ENCODE measurements at regions not wholly inside any gene's neighbourhood (a gene's known extent, or its start where the extent isn't known, plus 50 kb on each side); places are given as distances from the start of the nearest gene placed in this dataset.

DNA sequence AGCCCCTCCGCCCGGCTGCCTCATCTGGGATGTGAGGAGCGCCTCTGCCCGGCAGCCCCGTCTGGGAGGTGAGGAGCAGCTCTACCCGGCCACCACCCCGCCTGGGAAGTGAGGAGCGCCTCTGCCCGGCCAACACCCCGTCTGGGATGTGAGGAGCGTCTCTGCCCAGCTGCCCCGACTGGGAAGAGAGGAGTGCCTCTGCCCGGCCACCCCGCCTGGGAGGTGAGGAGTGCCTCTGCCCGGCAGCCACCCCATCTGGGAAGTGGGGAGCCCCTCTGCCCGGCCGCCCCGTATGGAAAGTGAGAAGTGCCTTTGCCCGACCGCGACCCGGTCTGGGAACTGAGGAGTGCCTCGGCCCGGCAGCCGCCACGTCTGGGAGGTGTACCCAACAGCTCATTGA lies 74.3 kb upstream of the TNIP3 start:
- H3K27ac Mint-ChIP-seq (ENCODE audit: unreplicated experiment) = no peak overlapping the region
- DNase-seq (ENCODE audit: low spot score) = peak; percentile 90
- H3K4me3 Mint-ChIP-seq (ENCODE audit: unreplicated experiment) = no peak overlapping the region
- peaks cover 36% of the 10 kb centered on the region for H3K4me1 Mint-ChIP-seq (ENCODE audit: low read depth)
- H3K36me3 Mint-ChIP-seq (ENCODE audit: low read depth) = no peaks in the 10 kb centered on the region
- no peaks in the 10 kb centered on the region for H3K27me3 Mint-ChIP-seq (ENCODE audit: low read depth)
- peaks cover 3% of the 10 kb centered on the region for H3K9me3 Mint-ChIP-seq (ENCODE audit: low read depth)
- TF ChIP-seq, protein P1, sequence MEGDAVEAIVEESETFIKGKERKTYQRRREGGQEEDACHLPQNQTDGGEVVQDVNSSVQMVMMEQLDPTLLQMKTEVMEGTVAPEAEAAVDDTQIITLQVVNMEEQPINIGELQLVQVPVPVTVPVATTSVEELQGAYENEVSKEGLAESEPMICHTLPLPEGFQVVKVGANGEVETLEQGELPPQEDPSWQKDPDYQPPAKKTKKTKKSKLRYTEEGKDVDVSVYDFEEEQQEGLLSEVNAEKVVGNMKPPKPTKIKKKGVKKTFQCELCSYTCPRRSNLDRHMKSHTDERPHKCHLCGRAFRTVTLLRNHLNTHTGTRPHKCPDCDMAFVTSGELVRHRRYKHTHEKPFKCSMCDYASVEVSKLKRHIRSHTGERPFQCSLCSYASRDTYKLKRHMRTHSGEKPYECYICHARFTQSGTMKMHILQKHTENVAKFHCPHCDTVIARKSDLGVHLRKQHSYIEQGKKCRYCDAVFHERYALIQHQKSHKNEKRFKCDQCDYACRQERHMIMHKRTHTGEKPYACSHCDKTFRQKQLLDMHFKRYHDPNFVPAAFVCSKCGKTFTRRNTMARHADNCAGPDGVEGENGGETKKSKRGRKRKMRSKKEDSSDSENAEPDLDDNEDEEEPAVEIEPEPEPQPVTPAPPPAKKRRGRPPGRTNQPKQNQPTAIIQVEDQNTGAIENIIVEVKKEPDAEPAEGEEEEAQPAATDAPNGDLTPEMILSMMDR (IDR thresholded peaks at IDR 0.05) = no peak

DNA sequence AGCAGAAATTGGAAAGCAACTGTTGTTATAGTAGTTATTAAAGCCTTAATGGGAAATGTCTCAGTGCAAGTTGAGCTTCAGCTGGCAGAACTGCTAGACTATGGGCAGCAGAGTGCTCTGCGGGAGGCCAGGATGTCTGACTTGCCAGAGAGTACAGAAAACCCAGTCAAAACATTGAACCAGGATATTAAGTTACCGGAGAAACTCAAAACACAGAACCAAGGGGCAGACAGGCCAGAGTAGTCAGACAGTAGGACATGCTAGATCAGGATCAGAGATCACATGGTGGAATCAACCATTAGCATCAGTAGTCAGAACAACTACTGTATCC lies 72.9 kb upstream of the TNIP3 start:
- no peak for DNase-seq (ENCODE audit: low spot score)
- peaks cover 30% of the 10 kb centered on the region for H3K4me1 Mint-ChIP-seq (ENCODE audit: low read depth)

DNA sequence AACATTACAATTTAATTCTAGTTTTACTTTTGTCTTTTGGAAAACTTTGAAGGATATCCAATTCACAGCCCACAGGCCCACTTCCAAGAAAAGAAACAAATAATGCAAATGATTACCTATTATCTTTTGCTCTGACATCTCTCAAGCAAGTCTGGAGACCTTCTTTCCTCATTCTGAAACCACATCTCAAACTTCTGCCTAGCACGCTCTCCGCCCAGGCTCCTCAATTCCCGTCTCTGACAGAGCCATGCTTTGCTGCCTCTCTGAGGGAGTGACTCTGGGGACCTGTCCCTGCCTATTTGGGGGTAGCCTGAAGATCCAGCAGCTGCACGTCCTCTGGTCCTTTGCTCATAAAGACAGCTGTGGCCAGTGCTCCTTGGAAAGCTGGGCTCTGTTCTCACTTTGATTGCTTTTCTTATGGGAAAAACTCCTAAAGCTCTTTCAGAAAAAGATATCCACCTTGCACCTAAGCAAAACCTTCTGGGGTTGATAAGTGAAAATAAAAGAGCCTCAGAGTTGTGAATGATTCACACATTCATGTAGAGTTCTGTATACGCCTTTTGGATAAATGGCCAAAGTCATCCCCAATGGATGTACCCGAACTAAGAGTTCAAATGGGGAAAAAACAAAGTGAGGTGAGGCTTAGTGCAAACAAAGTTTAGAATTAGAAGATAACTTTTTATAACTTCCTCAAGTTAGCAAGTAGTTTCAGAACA lies 72.4 kb upstream of the TNIP3 start:
- Mint-ChIP-seq H3K4me1 (ENCODE audit: low read depth) (peaks cover 31% of the 10 kb centered on the region), H3K27ac (ENCODE audit: unreplicated experiment) (peak overlapping the region; percentile 86), H3K36me3 (ENCODE audit: low read depth) (no peaks in the 10 kb centered on the region), H3K9me3 (ENCODE audit: low read depth) (peaks cover 3% of the 10 kb centered on the region), H3K4me3 (ENCODE audit: unreplicated experiment) (no peak overlapping the region), H3K27me3 (ENCODE audit: low read depth) (no peaks in the 10 kb centered on the region)
- no peak for DNase-seq (ENCODE audit: low spot score)
- TF ChIP-seq, protein P1 (IDR thresholded peaks at IDR 0.05) = no peak

More for the DNA sequence above, 72.9 kb upstream of the TNIP3 start:
- Mint-ChIP-seq H3K9me3 (ENCODE audit: low read depth) (peaks cover 3% of the 10 kb centered on the region), H3K4me3 (ENCODE audit: unreplicated experiment) (no peak overlapping the region), H3K36me3 (ENCODE audit: low read depth) (no peaks in the 10 kb centered on the region), H3K27me3 (ENCODE audit: low read depth) (no peaks in the 10 kb centered on the region), H3K27ac (ENCODE audit: unreplicated experiment) (peak overlapping the region; percentile 86)
- TF ChIP-seq, protein P1 (IDR thresholded peaks at IDR 0.05) = no peak

DNA sequence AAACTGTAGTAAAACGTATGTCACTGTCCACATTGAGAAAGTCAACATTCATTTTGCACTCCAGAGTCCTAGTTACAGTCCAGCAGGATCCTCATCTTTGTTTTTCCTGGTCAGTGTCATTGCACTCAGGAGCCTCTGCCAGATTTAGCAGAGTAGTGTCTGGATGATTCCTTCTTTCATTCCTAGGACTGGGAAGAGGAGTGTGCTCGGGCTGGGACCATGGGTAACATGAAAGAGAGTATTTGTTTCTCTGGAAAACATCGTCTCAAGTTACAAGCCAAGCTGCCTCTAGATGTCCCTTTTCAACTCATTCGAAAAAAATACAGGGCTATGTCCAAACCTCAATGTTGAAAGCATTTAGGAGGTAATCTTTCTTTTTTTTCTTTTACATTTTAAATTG lies 69.9 kb upstream of the TNIP3 start:
- Mint-ChIP-seq H3K36me3 (ENCODE audit: low read depth) (no peaks in the 10 kb centered on the region), H3K9me3 (ENCODE audit: low read depth) (peaks cover 3% of the 10 kb centered on the region), H3K27me3 (ENCODE audit: low read depth) (no peaks in the 10 kb centered on the region), H3K4me3 (ENCODE audit: unreplicated experiment) (no peak overlapping the region), H3K27ac (ENCODE audit: unreplicated experiment) (no peak overlapping the region), H3K4me1 (ENCODE audit: low read depth) (peaks cover 31% of the 10 kb centered on the region)
- TF ChIP-seq, protein P1 (IDR thresholded peaks at IDR 0.05) = no peak
- DNase-seq (ENCODE audit: low spot score) = no peak

DNA sequence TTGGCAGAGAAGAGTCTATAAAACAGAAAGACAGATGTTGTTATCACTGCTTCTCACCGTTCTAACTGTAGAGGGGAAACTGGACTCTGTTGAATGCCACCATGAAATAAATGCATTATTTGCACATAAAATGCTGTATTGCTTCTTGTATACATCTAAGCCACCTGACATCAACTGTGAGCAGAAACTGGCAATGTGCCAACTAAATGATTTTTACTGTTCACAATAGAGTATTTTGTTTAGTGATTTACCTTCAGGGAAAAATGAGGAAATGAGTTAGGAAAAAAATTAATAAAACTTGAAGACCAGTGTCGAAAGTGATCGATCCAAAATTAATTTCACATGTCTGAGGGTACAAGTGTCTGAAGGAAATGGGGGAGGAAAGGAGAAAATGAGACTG lies 65.9 kb upstream of the TNIP3 start:
- no peak for DNase-seq (ENCODE audit: low spot score)
- H3K27me3 Mint-ChIP-seq (ENCODE audit: low read depth) = no peaks in the 10 kb centered on the region
- H3K9me3 Mint-ChIP-seq (ENCODE audit: low read depth) = no peaks in the 10 kb centered on the region
- peaks cover 10% of the 10 kb centered on the region for H3K4me1 Mint-ChIP-seq (ENCODE audit: low read depth)
- H3K4me3 Mint-ChIP-seq (ENCODE audit: unreplicated experiment) = no peak overlapping the region
- H3K27ac Mint-ChIP-seq (ENCODE audit: unreplicated experiment) = no peak overlapping the region
- TF ChIP-seq, protein P1 (IDR thresholded peaks at IDR 0.05) = no peak
- no peaks in the 10 kb centered on the region for H3K36me3 Mint-ChIP-seq (ENCODE audit: low read depth)

Data from chondrocyte (in vitro differentiated cells).